CD14-positive monocyte (primary cell): ENCODE measurements at regions not wholly inside any gene's neighbourhood (a gene's known extent, or its start where the extent isn't known, plus 50 kb on each side); places are given as distances from the start of the nearest gene placed in this dataset.

ENCODE experiments used
- DNase-seq, 3 donors: peaks; one replicate each; pipeline ENCODE4 v3.0.0-alpha.2; 2011 to 2022
- H2AFZ ChIP-seq: 2 replicates; pipeline ENCODE4 v1.6.0; 2012; ENCODE audit warnings: mild to moderate bottlenecking, low read depth, low read length, inconsistent platforms; ENCODE audit not compliant: insufficient read depth, poor library complexity, severe bottlenecking
- H3K27ac ChIP-seq, 2 donors: 1 replicate in 1 of 2; 2 replicates in 1 of 2; pipeline ENCODE4 v1.5.1; 2012 to 2013; ENCODE audit warnings: low read length in 2 of 2, control low read depth in 1 of 2, inconsistent platforms in 1 of 2, low read depth in 1 of 2, mild to moderate bottlenecking in 1 of 2
- H3K27me3 ChIP-seq, 2 donors: one replicate each; pipeline versions ENCODE4 v1.6.0 to v1.6.1; 2011 to 2013; ENCODE audit warnings: low read length in 2 of 2; ENCODE audit not compliant: control insufficient read depth in 2 of 2, insufficient read depth in 2 of 2
- H3K36me3 ChIP-seq, 2 donors: replicated peaks in 1 of 2; 1 replicate in 1 of 2; 2 replicates in 1 of 2; pipeline versions ENCODE4 v1.5.1 to v1.6.1; 2012 to 2013; ENCODE audit warnings: low read length in 2 of 2, control low read depth in 1 of 2, inconsistent platforms in 1 of 2, mild to moderate bottlenecking in 1 of 2; ENCODE audit not compliant: insufficient read depth in 2 of 2, control insufficient read depth in 1 of 2
- H3K4me1 ChIP-seq, 2 donors: 1 replicate in 1 of 2; 2 replicates in 1 of 2; pipeline versions ENCODE4 v1.5.1 to v1.6.1; 2012 to 2013; ENCODE audit warnings: low read length in 2 of 2, control low read depth in 1 of 2, inconsistent platforms in 1 of 2, mild to moderate bottlenecking in 1 of 2, moderate library complexity in 1 of 2; ENCODE audit not compliant: insufficient read depth in 2 of 2, control insufficient read depth in 1 of 2
- H3K4me2 ChIP-seq: replicated peaks from 2 replicates; pipeline ENCODE3; 2012; ENCODE audit warnings: low read length, moderate library complexity, mild to moderate bottlenecking; ENCODE audit not compliant: poor library complexity, severe bottlenecking; ENCODE audit errors: extremely low read depth
- H3K4me3 ChIP-seq, 3 experiments: fragments of 200-600 bp in 1 of 3; sonication (generic) in 1 of 3; replicated peaks in 1 of 3; 1 replicate in 2 of 3; 2 replicates in 1 of 3; pipeline ENCODE4 v1.5.1; 2011 to 2013; ENCODE audit warnings: low read length in 3 of 3, mild to moderate bottlenecking in 3 of 3, control low read depth in 2 of 3, low read depth in 2 of 3, inconsistent platforms in 1 of 3, moderate library complexity in 1 of 3
- H3K79me2 ChIP-seq: 2 replicates; pipeline ENCODE4 v1.6.0; 2012; ENCODE audit warnings: mild to moderate bottlenecking, control low read depth, inconsistent platforms, low read length, moderate library complexity; ENCODE audit not compliant: insufficient read depth
- H3K9ac ChIP-seq: 2 replicates; pipeline ENCODE4 v1.6.0; 2017; ENCODE audit warnings: low read length, mild to moderate bottlenecking; ENCODE audit not compliant: insufficient read depth, poor library complexity, severe bottlenecking
- H3K9me3 ChIP-seq, 2 donors: replicated peaks in 1 of 2; 1 replicate in 1 of 2; 2 replicates in 1 of 2; pipeline versions ENCODE4 v1.5.1 to v1.6.1; 2012 to 2013; ENCODE audit warnings: low read length in 2 of 2, control low read depth in 1 of 2; ENCODE audit not compliant: control insufficient read depth in 1 of 2, insufficient read depth in 1 of 2
- H4K20me1 ChIP-seq: 2 replicates; pipeline ENCODE4 v1.6.0; 2012; ENCODE audit warnings: mild to moderate bottlenecking, low read length, control low read depth, moderate library complexity; ENCODE audit not compliant: insufficient read depth
- H3K27ac Mint-ChIP-seq, 7 donors: one replicate each; pipeline ENCODE4 v1.8.0; 2020; ENCODE audit warnings: mild to moderate bottlenecking in 7 of 7, mixed read lengths in 7 of 7, moderate library complexity in 6 of 7, inconsistent platforms in 2 of 7
- H3K27me3 Mint-ChIP-seq, 3 donors: one replicate each; pipeline ENCODE4 v1.8.0; 2021 to 2022; ENCODE audit warnings: low read depth in 3 of 3, mild to moderate bottlenecking in 3 of 3, mixed read lengths in 3 of 3, moderate library complexity in 3 of 3, inconsistent platforms in 1 of 3
- H3K36me3 Mint-ChIP-seq, 2 donors: one replicate each; pipeline ENCODE4 v1.8.0; 2020; ENCODE audit warnings: mixed read lengths in 2 of 2, inconsistent platforms in 1 of 2, mild to moderate bottlenecking in 1 of 2
- H3K4me1 Mint-ChIP-seq: one replicate; pipeline ENCODE4 v1.8.0; 2020; ENCODE audit warnings: mild to moderate bottlenecking, mixed read lengths
- H3K4me3 Mint-ChIP-seq, 2 donors: one replicate each; pipeline ENCODE4 v1.8.0; 2020; ENCODE audit warnings: mild to moderate bottlenecking in 2 of 2, mixed read lengths in 2 of 2, moderate library complexity in 1 of 2
- H3K9me3 Mint-ChIP-seq, 7 donors: one replicate each; pipeline ENCODE4 v1.8.0; 2020 to 2022; ENCODE audit warnings: mixed read lengths in 7 of 7, mild to moderate bottlenecking in 6 of 7, moderate library complexity in 6 of 7, inconsistent platforms in 2 of 7
- whole genome bisulfite sequencing: methylation state at CpG from one replicate; pipeline ENCODE4 v1.1.5; 2013; ENCODE audit warnings: missing lambda C conversion rate; ENCODE audit not compliant: insufficient coverage; 5-methylcytosine and 5-hydroxymethylcytosine counted together
- intact Hi-C, 2 donors: fragments of 100-400 bp; cut with micrococcal nuclease; formaldehyde crosslinking; loops; one replicate each; pipeline versions ENCODE4 v1.15.0 to v1.15.1; 2023
- TF ChIP-seq, protein P1 (sequence below): fragments of 200-600 bp; IDR thresholded peaks from one replicate; pipeline ENCODE4 v1.8.0; 2022; ENCODE audit warnings: antibody characterized with exemption, mild to moderate bottlenecking

- Mint-ChIP-seq H3K27ac (no peak overlapping the region), H3K4me3 (no peak overlapping the region), H3K9me3 (peaks cover 0 to 7% (median 4%) of the 10 kb centered on the region in 7 donors), H3K4me1 (no peaks in the 10 kb centered on the region), H3K27me3 (no peaks in the 10 kb centered on the region), H3K36me3 (no peaks in the 10 kb centered on the region)
- Histone ChIP-seq H4K20me1 (no peaks in the 10 kb centered on the region), H3K4me1 (no peaks in the 10 kb centered on the region), H3K4me3 (no peak overlapping the region), H3K9me3 (peaks cover 0 to 4% of the 10 kb centered on the region in 2 donors), H3K9ac (no peak overlapping the region), H3K27me3 (no peaks in the 10 kb centered on the region), H3K79me2 (no peaks in the 10 kb centered on the region), H3K4me2 (no peak overlapping the region), H3K36me3 (no peaks in the 10 kb centered on the region), H2AFZ (no peak overlapping the region), H3K27ac (no peak overlapping the region)
- no peak for DNase-seq
- 100% methylated on average over 3 of the region's 5 CpGs for WGBS
- TF ChIP-seq, protein P1, sequence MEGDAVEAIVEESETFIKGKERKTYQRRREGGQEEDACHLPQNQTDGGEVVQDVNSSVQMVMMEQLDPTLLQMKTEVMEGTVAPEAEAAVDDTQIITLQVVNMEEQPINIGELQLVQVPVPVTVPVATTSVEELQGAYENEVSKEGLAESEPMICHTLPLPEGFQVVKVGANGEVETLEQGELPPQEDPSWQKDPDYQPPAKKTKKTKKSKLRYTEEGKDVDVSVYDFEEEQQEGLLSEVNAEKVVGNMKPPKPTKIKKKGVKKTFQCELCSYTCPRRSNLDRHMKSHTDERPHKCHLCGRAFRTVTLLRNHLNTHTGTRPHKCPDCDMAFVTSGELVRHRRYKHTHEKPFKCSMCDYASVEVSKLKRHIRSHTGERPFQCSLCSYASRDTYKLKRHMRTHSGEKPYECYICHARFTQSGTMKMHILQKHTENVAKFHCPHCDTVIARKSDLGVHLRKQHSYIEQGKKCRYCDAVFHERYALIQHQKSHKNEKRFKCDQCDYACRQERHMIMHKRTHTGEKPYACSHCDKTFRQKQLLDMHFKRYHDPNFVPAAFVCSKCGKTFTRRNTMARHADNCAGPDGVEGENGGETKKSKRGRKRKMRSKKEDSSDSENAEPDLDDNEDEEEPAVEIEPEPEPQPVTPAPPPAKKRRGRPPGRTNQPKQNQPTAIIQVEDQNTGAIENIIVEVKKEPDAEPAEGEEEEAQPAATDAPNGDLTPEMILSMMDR: no peak
- intact Hi-C loops: no loop called here
Measured at GRCh38 chr10:65496541-65496940, 1429.3 kb upstream of the LRRTM3 start.

DNA sequence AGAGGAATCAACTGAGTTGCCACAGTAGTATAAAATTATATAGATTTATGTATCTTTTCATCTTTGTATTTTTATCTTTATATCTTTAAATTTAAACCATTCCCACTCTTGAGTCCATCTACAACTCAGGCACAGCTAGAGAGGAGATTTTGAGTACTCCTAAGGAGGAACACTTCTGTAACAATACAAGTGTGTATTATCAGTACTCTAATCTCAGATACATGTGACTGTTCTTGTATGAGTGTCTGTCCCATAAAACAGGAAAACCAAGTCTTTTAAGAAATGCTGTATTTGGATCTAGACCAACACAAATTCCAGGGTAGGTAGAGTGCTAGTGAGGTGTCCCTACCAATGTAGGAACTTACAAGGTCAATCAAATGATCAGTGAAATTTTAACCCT, 1428.0 kb upstream of the LRRTM3 start:
- H4K20me1 ChIP-seq: no peaks in the 10 kb centered on the region
- H3K9me3 Mint-ChIP-seq: peaks cover 0 to 7% (median 4%) of the 10 kb centered on the region in 7 donors
- no peaks in the 10 kb centered on the region for H3K36me3 Mint-ChIP-seq
- peaks cover 0 to 4% of the 10 kb centered on the region in 2 donors for H3K9me3 ChIP-seq
- no peak overlapping the region for H3K27ac Mint-ChIP-seq
- H3K9ac ChIP-seq: no peak overlapping the region
- no peak overlapping the region for H3K27ac ChIP-seq
- H3K36me3 ChIP-seq: no peaks in the 10 kb centered on the region
- no peaks in the 10 kb centered on the region for H3K4me1 Mint-ChIP-seq
- no peak overlapping the region for H3K4me3 Mint-ChIP-seq
- no peak for DNase-seq
- H3K27me3 Mint-ChIP-seq: no peaks in the 10 kb centered on the region
- H3K4me1 ChIP-seq: no peaks in the 10 kb centered on the region
- H3K4me3 ChIP-seq: no peak overlapping the region
- H3K27me3 ChIP-seq: no peaks in the 10 kb centered on the region
- TF ChIP-seq, protein P1: no peak
- intact Hi-C loops: no loop called here
- no peak overlapping the region for H2AFZ ChIP-seq
- no peaks in the 10 kb centered on the region for H3K79me2 ChIP-seq
- H3K4me2 ChIP-seq: no peak overlapping the region
